GM18499 (cell line): ENCODE measurements at regions not wholly inside any gene's neighbourhood (a gene's known extent, or its start where the extent isn't known, plus 50 kb on each side); places are given as distances from the start of the nearest gene placed in this dataset.

ENCODE experiments used
- ATAC-seq: cut with Tn5 transposase; IDR thresholded peaks from one replicate; pipeline ENCODE4 v1.9.1; 2021; ENCODE audit warnings: moderate number of reproducible peaks; ENCODE audit not compliant: insufficient read depth, unreplicated experiment

GRCh38 chr6:95232446-95232845, 344.9 kb upstream of the MANEA start:
- no peak for ATAC-seq

GRCh38 chr6:95233879-95234278, 343.5 kb upstream of the MANEA start:
- ATAC-seq: no peak

- ATAC-seq: no peak
These were observed 336.8 kb upstream of the MANEA start for GRCh38 chr6:95240514-95240913.

- no peak for ATAC-seq
These were observed 334.8 kb upstream of the MANEA start for GRCh38 chr6:95242560-95242959.

GRCh38 chr6:95243053-95243452, 334.3 kb upstream of the MANEA start:
- no peak for ATAC-seq

GRCh38 chr6:95244751-95245150, 332.6 kb upstream of the MANEA start:
- no peak for ATAC-seq

GRCh38 chr6:95248499-95248898, 328.8 kb upstream of the MANEA start:
- no peak for ATAC-seq

- no peak for ATAC-seq
These were observed 328.2 kb upstream of the MANEA start for GRCh38 chr6:95249175-95249574.

- ATAC-seq: no peak
These were observed 327.7 kb upstream of the MANEA start for GRCh38 chr6:95249661-95250060.

- no peak for ATAC-seq
These were observed 313.5 kb upstream of the MANEA start for GRCh38 chr6:95263840-95264239.

GRCh38 chr6:95266537-95267258, 310.6 kb upstream of the MANEA start:
- no peak for ATAC-seq

GRCh38 chr6:95274686-95275235, 302.6 kb upstream of the MANEA start:
- ATAC-seq: no peak

- no peak for ATAC-seq
These were observed 297.7 kb upstream of the MANEA start for GRCh38 chr6:95279616-95280015.

GRCh38 chr6:95280686-95281273, 296.6 kb upstream of the MANEA start:
- ATAC-seq: no peak

- no peak for ATAC-seq
These were observed 291.5 kb upstream of the MANEA start for GRCh38 chr6:95285881-95286280.

GRCh38 chr6:95286874-95287273, 290.5 kb upstream of the MANEA start:
- ATAC-seq: no peak

- no peak for ATAC-seq
These were observed 289.1 kb upstream of the MANEA start for GRCh38 chr6:95288251-95288650.

GRCh38 chr6:95292011-95292410, 285.3 kb upstream of the MANEA start:
- ATAC-seq: no peak

GRCh38 chr6:95293257-95293656, 284.1 kb upstream of the MANEA start:
- no peak for ATAC-seq

GRCh38 chr6:95294043-95294442, 283.3 kb upstream of the MANEA start:
- no peak for ATAC-seq

GRCh38 chr6:95309545-95309944, 267.8 kb upstream of the MANEA start:
- no peak for ATAC-seq

GRCh38 chr6:95318137-95318536, 259.2 kb upstream of the MANEA start:
- no peak for ATAC-seq
